T47D (cell line): ENCODE measurements at regions not wholly inside any gene's neighbourhood (a gene's known extent, or its start where the extent isn't known, plus 50 kb on each side); places are given as distances from the start of the nearest gene placed in this dataset.

Experiments used
- DNase-seq, 2 experiments: peaks; one replicate each; pipeline versions ENCODE4 v3.0.0 to v3.0.0-alpha.2; 2011 to 2012; ENCODE audit warnings: low read depth in 1 of 2, low spot score in 1 of 2
- JUND ChIP-seq: IDR thresholded peaks from 2 replicates; pipeline ENCODE4 v1.6.1; 2012; ENCODE audit warnings: low read depth
- in situ Hi-C: cut with HindIII; loops from 2 replicates; pipeline ENCODE4 v1.10.0; 2016; ENCODE audit warnings: low sequenced_read_pairs, low pct_unique_long_range_greater_than_20kb

DNA sequence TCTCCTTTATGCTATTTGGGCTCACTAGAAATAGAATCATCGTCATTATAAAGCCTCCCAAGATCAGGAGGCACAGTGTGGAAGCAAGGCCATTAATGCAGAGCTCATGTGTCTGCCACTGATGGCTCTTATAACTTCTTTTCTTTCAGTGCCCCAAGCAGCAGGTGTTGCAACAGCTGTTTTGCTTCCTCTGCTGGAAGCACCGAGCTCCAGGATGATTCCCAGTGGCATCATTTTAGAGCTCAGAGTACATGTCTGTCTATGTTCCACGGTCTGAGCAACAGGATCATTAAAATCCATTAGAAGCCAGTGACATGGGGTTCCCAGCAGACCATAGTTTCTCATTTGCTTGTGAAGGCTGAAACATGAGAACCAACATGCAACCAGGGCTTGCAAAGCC is 803.0 kb upstream of the FAT3 start:
- no peak for DNase-seq

GRCh38 chr11:91407842-91408241 is 816.8 kb upstream of the FAT3 start:
- in situ Hi-C loops = no loop called here
- no peak for TF ChIP-seq JUND
- no peak for DNase-seq

More for the DNA sequence above, 803.0 kb upstream of the FAT3 start:
- TF ChIP-seq JUND = no peak
- in situ Hi-C loops = no loop called here

GRCh38 chr11:91406009-91406408 is 818.6 kb upstream of the FAT3 start:
- no peak for TF ChIP-seq JUND
- in situ Hi-C loops = no loop called here

DNA sequence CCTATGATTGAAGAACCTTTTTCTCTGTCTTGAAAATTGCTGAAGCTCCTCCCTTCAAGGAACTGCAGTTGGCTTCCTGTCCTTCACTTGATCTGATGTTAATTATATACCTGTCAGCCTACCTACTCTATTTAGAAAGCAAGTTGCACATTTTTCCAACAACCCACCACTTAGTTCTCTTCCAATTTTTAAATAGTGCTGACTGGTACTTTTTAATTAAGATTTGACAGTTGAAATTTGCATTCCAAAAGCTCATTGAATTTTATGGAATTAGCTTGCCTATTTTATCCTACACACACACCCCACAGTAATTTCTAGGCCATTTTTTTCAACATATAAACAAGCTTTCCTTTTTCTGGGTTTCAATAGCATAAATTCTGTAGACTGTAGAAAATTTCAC is 820.3 kb upstream of the FAT3 start:
- TF ChIP-seq JUND = no peak
- no peak for DNase-seq
- in situ Hi-C loops = no loop called here

More at GRCh38 chr11:91406009-91406408, 818.6 kb upstream of the FAT3 start:
- DNase-seq = no peak

GRCh38 chr11:91397134-91397468 is 827.5 kb upstream of the FAT3 start:
- in situ Hi-C loops = no loop called here
- DNase-seq = no peak
- no peak for TF ChIP-seq JUND

DNA sequence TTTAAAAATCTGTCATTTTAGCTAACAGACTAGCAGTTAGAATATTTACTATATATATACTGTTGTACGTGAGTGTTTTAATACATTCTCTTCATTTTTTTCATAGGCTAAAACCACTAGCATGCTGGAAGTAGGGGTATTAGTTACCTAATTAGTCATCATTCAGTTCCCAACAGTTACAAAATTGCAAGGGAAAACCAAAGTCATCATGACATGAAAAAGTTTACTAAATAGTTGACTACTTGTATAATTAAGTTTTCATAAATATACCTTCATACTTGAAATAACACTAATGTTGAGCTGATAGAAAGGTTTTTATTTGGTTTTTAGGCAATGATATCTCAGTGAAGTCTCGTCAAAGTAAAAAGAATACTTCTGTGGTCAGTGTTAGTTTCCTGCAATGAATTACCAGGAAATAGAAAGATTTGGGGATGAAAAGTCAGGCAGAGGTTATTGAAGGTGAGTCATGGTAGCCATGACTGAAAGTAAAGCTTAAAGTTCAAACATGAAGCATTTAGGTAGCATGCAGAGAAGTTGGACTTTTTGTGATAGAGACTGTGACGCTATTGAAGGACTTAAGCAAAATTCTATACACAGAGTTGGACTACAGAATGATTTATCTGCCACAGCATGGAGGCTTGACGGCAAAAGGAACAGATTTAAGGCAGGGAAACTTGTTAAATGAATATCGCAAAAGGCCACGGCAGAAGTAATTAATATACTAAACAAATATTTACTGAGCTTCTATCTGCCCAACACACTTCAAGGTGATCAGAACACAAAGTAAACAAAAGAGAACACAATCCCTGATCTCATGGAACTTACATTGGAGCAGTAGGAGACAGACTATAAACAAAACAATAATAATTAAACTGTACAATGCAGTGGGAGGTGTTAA is 828.1 kb upstream of the FAT3 start:
- DNase-seq = peak in 1 of 2 experiments; percentile 20
- no peak for TF ChIP-seq JUND

DNA sequence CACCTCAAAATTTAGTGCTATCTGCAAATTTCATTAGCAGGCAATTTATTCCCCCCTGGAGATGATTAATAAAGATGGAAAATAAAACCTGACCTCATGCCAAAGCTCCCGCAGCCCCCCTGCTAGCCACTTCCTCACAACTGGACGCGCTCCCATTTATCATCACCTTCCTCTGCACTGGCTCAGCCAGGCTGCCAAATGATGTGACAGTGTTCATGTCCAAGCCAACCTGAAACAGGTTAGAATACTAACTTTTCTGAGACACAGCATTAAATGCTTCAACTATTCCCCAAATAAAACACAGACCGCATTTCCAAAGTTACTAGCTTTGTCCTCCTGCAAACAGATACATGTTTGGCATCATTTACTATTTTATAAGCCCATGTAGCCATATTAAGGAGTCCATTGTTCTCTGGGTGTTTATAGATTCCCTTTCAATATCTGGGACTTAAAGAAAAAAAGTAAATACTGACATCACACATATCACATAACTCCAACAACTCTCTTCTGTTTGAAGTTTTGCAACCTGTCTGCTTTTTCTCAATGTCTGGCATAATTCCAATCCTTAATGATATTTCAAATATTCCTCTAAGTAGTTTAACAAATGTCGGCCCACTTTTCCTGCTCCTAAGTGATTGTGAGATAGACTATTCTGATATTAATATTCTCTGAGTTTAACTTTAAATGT is 829.7 kb upstream of the FAT3 start:
- in situ Hi-C loops = no loop called here
- TF ChIP-seq JUND = no peak
- DNase-seq = no peak

More for the DNA sequence above, 828.1 kb upstream of the FAT3 start:
- in situ Hi-C loops = no loop called here

DNA sequence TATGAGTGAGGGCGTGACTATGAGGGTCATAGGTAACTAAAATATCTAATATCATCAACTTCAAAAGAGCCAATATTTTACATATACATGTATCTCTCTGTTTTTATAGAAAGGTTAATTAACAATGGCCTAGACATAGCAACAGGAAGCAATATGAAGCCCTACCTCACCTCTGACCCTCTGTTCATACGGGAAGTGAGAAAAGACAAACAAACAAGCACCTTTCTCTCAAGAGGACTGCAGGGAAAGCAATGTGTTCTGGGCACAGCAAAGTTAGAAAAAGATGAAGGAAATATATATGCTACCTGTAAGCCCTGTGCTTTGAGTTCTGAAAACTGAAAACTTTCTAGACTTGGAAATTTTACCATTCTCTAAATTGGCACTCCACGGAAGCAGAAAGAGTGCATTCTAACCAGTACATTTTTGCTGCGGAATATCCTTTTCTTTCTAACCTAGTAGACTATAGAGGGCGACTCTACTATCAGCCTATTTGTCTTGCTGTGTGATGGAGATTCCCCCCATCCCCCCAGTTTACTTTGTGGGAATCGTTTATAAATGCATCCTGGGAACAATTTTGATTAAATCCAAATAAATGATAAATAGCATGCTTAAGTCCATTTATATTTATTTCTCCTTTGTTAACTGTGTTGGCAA is 830.4 kb upstream of the FAT3 start:
- TF ChIP-seq JUND = no peak
- no peak for DNase-seq
- in situ Hi-C loops = no loop called here

DNA sequence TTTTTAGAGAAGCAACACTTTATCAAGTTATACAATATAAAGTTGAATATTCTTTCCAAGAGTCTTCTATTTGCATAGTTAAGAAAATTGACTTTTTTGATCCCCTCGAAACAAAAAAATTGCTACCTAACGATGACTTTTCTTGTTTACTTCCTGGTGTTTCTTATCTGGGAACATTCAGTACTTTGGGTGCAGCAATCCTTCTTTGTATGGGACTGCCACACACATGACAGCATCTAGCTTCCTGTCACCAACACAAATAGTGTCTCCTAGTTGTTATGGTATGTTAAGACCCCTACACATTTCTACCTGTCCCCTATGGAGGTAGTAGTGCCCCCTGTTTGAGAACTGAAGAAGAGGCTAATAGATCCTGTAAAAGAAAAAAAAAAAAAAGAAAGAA is 841.7 kb upstream of the FAT3 start:
- TF ChIP-seq JUND = no peak
- DNase-seq = no peak
- in situ Hi-C loops = no loop called here

DNA sequence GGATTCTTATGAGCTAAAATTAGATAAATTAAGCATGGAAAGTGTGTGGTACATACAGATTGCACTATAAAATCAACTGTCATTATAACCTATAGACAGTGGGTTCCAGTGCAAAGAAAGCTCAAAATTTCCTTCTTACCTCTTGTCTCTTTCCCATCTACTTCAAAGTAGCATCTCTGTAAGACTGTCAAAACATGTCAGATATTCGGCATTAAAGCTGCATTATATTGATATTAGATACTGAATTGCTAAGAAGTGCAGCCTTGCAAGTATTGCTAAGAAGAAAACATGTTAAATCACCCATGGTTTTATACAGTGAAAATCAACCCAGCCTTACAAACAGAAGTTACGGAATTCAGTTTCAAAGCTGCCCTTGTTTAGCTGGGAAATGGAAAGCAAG is 849.8 kb upstream of the FAT3 start:
- in situ Hi-C loops = no loop called here
- TF ChIP-seq JUND = no peak
- no peak for DNase-seq

- no peak for DNase-seq
Measured at GRCh38 chr11:91373497-91373896, 851.1 kb upstream of the FAT3 start.

DNA sequence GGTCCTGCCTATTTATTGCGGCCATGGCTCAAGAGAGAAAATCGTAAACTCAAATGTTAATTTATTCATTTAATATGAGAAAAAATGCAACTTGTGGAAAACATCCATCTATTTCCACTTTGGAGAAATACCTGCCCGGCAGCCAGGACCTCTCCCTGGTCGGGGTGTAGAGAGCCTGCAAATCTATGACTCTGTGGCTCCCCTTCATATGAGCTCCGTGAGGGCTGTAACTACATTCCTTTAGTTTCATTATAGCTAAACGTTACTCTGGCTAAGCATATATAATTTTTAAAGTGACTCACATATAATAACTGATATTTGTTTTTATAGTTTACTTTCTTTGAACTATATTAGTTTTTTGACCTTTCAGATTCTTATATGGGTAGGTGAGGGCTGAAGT is 857.8 kb upstream of the FAT3 start:
- TF ChIP-seq JUND = no peak
- in situ Hi-C loops = no loop called here
- DNase-seq = no peak

More at GRCh38 chr11:91373497-91373896, 851.1 kb upstream of the FAT3 start:
- in situ Hi-C loops = no loop called here
- TF ChIP-seq JUND = no peak
